ENCODE measurements at regions not wholly inside any gene's neighbourhood (a gene's known extent, or its start where the extent isn't known, plus 50 kb on each side); places are given as distances from the start of the nearest gene placed in this dataset.

- Histone ChIP-seq H3K27ac (no peak overlapping the region), H3K4me3 (no peak overlapping the region), H3K36me3 (no peaks in the 10 kb centered on the region), H3K27me3 (no peaks in the 10 kb centered on the region), H3K9me3 (no peaks in the 10 kb centered on the region), H3K4me1 (no peaks in the 10 kb centered on the region)
- intact Hi-C loops (cut with DNase I; ENCODE audit: low total_unique reads), result no loop called here
- TF ChIP-seq, protein P1, sequence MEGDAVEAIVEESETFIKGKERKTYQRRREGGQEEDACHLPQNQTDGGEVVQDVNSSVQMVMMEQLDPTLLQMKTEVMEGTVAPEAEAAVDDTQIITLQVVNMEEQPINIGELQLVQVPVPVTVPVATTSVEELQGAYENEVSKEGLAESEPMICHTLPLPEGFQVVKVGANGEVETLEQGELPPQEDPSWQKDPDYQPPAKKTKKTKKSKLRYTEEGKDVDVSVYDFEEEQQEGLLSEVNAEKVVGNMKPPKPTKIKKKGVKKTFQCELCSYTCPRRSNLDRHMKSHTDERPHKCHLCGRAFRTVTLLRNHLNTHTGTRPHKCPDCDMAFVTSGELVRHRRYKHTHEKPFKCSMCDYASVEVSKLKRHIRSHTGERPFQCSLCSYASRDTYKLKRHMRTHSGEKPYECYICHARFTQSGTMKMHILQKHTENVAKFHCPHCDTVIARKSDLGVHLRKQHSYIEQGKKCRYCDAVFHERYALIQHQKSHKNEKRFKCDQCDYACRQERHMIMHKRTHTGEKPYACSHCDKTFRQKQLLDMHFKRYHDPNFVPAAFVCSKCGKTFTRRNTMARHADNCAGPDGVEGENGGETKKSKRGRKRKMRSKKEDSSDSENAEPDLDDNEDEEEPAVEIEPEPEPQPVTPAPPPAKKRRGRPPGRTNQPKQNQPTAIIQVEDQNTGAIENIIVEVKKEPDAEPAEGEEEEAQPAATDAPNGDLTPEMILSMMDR (IDR thresholded peaks at IDR 0.05), result no peak
- no peak for DNase-seq
Observed at GRCh38 chr6:1007159-1007558, 304.7 kb upstream of the FOXQ1 start.

- Histone ChIP-seq H3K4me1 (no peaks in the 10 kb centered on the region), H3K36me3 (no peaks in the 10 kb centered on the region), H3K4me3 (no peak overlapping the region), H3K27me3 (no peaks in the 10 kb centered on the region), H3K27ac (no peak overlapping the region), H3K9me3 (no peaks in the 10 kb centered on the region)
- TF ChIP-seq, protein P1 (IDR thresholded peaks at IDR 0.05), result no peak
- no peak for DNase-seq
- intact Hi-C loops (cut with DNase I; ENCODE audit: low total_unique reads), result no loop called here
Observed at GRCh38 chr6:1004885-1005630, 306.8 kb upstream of the FOXQ1 start.

- TF ChIP-seq, protein P1 (IDR thresholded peaks at IDR 0.05), result no peak
- H3K36me3 ChIP-seq, result no peaks in the 10 kb centered on the region
- no peak for DNase-seq
- H3K4me1 ChIP-seq, result no peaks in the 10 kb centered on the region
- no peak overlapping the region for H3K27ac ChIP-seq
- H3K9me3 ChIP-seq, result no peaks in the 10 kb centered on the region
- H3K4me3 ChIP-seq, result no peak overlapping the region
- H3K27me3 ChIP-seq, result no peaks in the 10 kb centered on the region
- intact Hi-C loops (cut with DNase I; ENCODE audit: low total_unique reads), result no loop called here
Observed at GRCh38 chr6:1003394-1004160, 308.3 kb upstream of the FOXQ1 start.

DNA sequence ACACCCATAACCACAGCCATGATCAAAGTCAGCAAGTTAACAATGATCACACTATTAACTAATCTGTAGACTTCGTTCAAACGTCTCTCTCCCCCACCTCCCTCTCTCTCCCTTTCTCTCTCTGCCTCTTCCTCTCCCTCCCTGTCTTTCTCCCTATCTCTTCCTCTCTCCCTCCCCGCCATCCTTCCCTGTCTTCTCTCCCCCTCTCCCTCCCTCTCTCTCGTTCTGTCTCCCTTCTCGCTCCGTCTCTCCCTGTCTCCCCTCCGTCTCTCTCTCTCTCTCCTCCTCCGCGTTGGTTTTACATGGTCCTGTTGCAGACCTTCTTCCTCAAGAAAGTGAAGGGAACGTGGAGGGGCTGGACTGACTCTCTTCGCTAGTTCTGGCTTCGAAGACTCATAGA, 308.9 kb upstream of the FOXQ1 start:
- Histone ChIP-seq H3K27me3 (no peaks in the 10 kb centered on the region), H3K4me1 (no peaks in the 10 kb centered on the region), H3K27ac (no peak overlapping the region), H3K4me3 (no peak overlapping the region), H3K9me3 (no peaks in the 10 kb centered on the region), H3K36me3 (no peaks in the 10 kb centered on the region)
- intact Hi-C loops (cut with DNase I; ENCODE audit: low total_unique reads), result no loop called here
- TF ChIP-seq, protein P1 (IDR thresholded peaks at IDR 0.05), result no peak
- no peak for DNase-seq

DNA sequence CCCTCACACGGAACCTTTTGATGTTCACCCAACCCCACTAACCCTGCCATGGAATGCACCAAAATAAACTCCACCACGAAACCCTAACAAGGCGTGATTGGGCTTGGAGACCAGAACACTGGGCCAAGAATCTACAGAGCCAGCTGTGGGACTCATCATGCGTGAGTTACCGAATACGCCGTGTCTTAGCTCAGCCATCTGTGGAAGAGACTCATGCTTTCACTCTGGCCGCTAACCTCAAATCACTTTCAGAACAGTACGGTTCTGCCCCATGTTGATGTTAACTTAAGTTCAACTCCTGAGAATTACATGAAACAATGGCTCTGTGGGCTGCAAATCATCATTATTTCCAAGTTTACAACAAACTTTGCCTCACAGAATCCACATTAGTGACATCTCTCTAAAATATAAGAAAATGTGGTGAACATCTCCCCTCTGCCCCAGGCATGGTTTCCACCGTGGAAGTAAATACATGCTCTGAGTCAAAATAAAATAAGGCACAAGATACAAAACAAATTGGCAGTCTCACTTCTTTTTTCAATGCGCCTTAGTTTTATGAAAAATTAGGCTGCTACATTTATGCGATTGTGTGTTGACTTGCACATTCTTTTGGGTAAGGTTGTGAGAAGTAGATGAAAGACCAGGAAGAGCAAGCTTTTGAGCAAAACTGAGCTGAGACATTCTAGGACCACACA, 308.9 kb upstream of the EXOC2 start:
- Histone ChIP-seq H3K27ac (no peak overlapping the region), H3K27me3 (no peaks in the 10 kb centered on the region), H3K4me1 (no peaks in the 10 kb centered on the region), H3K4me3 (no peak overlapping the region), H3K9me3 (no peaks in the 10 kb centered on the region), H3K36me3 (no peaks in the 10 kb centered on the region)
- TF ChIP-seq, protein P1 (IDR thresholded peaks at IDR 0.05), result no peak
- no peak for DNase-seq
- intact Hi-C loops (cut with DNase I; ENCODE audit: low total_unique reads), result no loop called here
